GM12878 (cell line): ENCODE measurements at regions not wholly inside any gene's neighbourhood (a gene's known extent, or its start where the extent isn't known, plus 50 kb on each side); places are given as distances from the start of the nearest gene placed in this dataset.

ENCODE experiments used
- GABPA ChIP-seq: IDR thresholded peaks from 2 replicates; pipeline ENCODE4 v1.6.1; 2014; ENCODE audit warnings: antibody characterized with exemption, low read depth, mild to moderate bottlenecking, inconsistent platforms
- GATAD2B ChIP-seq: fragments of 450-650 bp; conservative IDR thresholded peaks from 2 replicates; pipeline ENCODE4 v1.6.1; 2017; ENCODE audit warnings: low read depth, mild to moderate bottlenecking, moderate library complexity
- IRF4 ChIP-seq: IDR thresholded peaks from 2 replicates; pipeline ENCODE4 v1.6.1; 2011; ENCODE audit warnings: low read depth, low read length
- MXI1 ChIP-seq: fragments of 150-350 bp; IDR thresholded peaks from 2 replicates; pipeline ENCODE4 v1.6.1; 2011; ENCODE audit warnings: low read depth, mild to moderate bottlenecking, inconsistent platforms, low read length, improper control_type of control experiment
- NR2C2 ChIP-seq: IDR thresholded peaks from 2 replicates; pipeline ENCODE4 v1.6.1; 2011; ENCODE audit warnings: borderline replicate concordance, low read depth; ENCODE audit not compliant: control insufficient read depth, insufficient read length
- NRF1 ChIP-seq: conservative IDR thresholded peaks from 2 replicates; pipeline ENCODE4 v1.6.1; 2011; ENCODE audit warnings: mild to moderate bottlenecking, low read depth, low read length, improper control_type of control experiment
- PAX8 ChIP-seq: fragments of 450-650 bp; IDR thresholded peaks from 2 replicates; pipeline ENCODE4 v1.6.1; 2017; ENCODE audit warnings: mild to moderate bottlenecking, moderate library complexity
- POLR2A ChIP-seq: IDR thresholded peaks from 2 replicates; pipeline ENCODE4 v1.6.1; 2011; ENCODE audit warnings: low read depth, mild to moderate bottlenecking, low read length
- RBBP5 ChIP-seq: fragments of 200-600 bp; sonication (generic); conservative IDR thresholded peaks from 2 replicates; pipeline ENCODE4 v1.6.1; 2016
- SREBF1 ChIP-seq: IDR thresholded peaks from 2 replicates; pipeline ENCODE4 v1.6.1; 2012; ENCODE audit warnings: mild to moderate bottlenecking, low read length
- TF ChIP-seq, protein P1 (sequence below): fragments of 450-650 bp; IDR thresholded peaks from 2 replicates; pipeline ENCODE4 v1.6.1; 2016; ENCODE audit warnings: mild to moderate bottlenecking
- TF ChIP-seq, protein P2 (sequence below): fragments of 450-650 bp; formaldehyde crosslinking; IDR thresholded peaks from 2 replicates; pipeline ENCODE4 v1.4.0; 2022; ENCODE audit warnings: mild to moderate bottlenecking, moderate library complexity
- TF ChIP-seq, protein P3 (sequence below): IDR thresholded peaks from 2 replicates; pipeline ENCODE4 v1.6.1; 2012; ENCODE audit warnings: low read length, inconsistent platforms
- TF ChIP-seq, protein P4 (sequence below): fragments of 450-650 bp; IDR thresholded peaks from 2 replicates; pipeline ENCODE4 v1.6.1; 2017; ENCODE audit warnings: mild to moderate bottlenecking, moderate library complexity
- TF ChIP-seq, protein P5 (sequence below): fragments of 450-650 bp; formaldehyde crosslinking; IDR thresholded peaks from 2 replicates; pipeline ENCODE4 v1.5.0; 2022; ENCODE audit warnings: mild to moderate bottlenecking, missing genetic modification characterization

DNA sequence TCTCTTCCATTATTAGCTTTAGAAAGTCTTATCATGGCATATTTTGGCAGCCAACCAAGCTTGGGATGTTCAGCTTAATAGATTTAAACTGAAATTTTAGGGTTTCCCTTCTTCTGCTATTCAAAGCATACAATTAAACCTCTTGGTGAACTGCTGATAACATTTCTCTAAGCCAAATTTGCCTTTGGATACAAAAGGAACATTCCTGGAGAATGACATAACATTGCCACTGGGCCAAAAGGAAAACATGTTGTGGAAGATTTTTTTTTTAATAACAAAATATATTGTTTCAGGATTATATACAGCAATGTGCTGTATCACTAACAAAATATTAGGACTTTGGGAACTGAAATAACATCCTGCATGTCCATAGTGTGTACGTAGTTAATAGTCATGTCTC is 215.1 kb upstream of the TBX18 start (continued):
- TF ChIP-seq MXI1 (no peak), NR2C2 (no peak), IRF4 (no peak), RBBP5 (no peak), PAX8 (no peak), GATAD2B (no peak), POLR2A (no peak), GABPA (no peak), NRF1 (no peak), SREBF1 (no peak)
- TF ChIP-seq, protein P1, sequence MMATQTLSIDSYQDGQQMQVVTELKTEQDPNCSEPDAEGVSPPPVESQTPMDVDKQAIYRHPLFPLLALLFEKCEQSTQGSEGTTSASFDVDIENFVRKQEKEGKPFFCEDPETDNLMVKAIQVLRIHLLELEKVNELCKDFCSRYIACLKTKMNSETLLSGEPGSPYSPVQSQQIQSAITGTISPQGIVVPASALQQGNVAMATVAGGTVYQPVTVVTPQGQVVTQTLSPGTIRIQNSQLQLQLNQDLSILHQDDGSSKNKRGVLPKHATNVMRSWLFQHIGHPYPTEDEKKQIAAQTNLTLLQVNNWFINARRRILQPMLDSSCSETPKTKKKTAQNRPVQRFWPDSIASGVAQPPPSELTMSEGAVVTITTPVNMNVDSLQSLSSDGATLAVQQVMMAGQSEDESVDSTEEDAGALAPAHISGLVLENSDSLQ: no peak
- TF ChIP-seq, protein P2, sequence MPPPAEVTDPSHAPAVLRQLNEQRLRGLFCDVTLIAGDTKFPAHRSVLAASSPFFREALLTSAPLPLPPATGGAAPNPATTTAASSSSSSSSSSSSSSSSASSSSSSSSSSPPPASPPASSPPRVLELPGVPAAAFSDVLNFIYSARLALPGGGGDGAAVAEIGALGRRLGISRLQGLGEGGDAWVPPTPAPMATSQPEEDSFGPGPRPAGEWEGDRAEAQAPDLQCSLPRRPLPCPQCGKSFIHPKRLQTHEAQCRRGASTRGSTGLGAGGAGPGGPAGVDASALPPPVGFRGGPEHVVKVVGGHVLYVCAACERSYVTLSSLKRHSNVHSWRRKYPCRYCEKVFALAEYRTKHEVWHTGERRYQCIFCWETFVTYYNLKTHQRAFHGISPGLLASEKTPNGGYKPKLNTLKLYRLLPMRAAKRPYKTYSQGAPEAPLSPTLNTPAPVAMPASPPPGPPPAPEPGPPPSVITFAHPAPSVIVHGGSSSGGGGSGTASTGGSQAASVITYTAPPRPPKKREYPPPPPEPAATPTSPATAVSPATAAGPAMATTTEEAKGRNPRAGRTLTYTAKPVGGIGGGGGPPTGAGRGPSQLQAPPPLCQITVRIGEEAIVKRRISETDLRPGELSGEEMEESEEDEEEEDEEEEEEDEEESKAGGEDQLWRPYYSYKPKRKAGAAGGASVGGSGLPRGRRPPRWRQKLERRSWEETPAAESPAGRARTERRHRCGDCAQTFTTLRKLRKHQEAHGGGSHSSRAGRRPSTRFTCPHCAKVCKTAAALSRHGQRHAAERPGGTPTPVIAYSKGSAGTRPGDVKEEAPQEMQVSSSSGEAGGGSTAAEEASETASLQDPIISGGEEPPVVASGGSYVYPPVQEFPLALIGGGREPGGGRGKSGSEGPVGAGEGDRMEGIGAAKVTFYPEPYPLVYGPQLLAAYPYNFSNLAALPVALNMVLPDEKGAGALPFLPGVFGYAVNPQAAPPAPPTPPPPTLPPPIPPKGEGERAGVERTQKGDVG (CRISPR knock-in tag): no peak
- TF ChIP-seq, protein P3, sequence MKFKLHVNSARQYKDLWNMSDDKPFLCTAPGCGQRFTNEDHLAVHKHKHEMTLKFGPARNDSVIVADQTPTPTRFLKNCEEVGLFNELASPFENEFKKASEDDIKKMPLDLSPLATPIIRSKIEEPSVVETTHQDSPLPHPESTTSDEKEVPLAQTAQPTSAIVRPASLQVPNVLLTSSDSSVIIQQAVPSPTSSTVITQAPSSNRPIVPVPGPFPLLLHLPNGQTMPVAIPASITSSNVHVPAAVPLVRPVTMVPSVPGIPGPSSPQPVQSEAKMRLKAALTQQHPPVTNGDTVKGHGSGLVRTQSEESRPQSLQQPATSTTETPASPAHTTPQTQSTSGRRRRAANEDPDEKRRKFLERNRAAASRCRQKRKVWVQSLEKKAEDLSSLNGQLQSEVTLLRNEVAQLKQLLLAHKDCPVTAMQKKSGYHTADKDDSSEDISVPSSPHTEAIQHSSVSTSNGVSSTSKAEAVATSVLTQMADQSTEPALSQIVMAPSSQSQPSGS: no peak
- TF ChIP-seq, protein P4, sequence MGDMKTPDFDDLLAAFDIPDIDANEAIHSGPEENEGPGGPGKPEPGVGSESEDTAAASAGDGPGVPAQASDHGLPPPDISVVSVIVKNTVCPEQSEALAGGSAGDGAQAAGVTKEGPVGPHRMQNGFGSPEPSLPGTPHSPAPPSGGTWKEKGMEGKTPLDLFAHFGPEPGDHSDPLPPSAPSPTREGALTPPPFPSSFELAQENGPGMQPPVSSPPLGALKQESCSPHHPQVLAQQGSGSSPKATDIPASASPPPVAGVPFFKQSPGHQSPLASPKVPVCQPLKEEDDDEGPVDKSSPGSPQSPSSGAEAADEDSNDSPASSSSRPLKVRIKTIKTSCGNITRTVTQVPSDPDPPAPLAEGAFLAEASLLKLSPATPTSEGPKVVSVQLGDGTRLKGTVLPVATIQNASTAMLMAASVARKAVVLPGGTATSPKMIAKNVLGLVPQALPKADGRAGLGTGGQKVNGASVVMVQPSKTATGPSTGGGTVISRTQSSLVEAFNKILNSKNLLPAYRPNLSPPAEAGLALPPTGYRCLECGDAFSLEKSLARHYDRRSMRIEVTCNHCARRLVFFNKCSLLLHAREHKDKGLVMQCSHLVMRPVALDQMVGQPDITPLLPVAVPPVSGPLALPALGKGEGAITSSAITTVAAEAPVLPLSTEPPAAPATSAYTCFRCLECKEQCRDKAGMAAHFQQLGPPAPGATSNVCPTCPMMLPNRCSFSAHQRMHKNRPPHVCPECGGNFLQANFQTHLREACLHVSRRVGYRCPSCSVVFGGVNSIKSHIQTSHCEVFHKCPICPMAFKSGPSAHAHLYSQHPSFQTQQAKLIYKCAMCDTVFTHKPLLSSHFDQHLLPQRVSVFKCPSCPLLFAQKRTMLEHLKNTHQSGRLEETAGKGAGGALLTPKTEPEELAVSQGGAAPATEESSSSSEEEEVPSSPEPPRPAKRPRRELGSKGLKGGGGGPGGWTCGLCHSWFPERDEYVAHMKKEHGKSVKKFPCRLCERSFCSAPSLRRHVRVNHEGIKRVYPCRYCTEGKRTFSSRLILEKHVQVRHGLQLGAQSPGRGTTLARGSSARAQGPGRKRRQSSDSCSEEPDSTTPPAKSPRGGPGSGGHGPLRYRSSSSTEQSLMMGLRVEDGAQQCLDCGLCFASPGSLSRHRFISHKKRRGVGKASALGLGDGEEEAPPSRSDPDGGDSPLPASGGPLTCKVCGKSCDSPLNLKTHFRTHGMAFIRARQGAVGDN: no peak
- TF ChIP-seq, protein P5, sequence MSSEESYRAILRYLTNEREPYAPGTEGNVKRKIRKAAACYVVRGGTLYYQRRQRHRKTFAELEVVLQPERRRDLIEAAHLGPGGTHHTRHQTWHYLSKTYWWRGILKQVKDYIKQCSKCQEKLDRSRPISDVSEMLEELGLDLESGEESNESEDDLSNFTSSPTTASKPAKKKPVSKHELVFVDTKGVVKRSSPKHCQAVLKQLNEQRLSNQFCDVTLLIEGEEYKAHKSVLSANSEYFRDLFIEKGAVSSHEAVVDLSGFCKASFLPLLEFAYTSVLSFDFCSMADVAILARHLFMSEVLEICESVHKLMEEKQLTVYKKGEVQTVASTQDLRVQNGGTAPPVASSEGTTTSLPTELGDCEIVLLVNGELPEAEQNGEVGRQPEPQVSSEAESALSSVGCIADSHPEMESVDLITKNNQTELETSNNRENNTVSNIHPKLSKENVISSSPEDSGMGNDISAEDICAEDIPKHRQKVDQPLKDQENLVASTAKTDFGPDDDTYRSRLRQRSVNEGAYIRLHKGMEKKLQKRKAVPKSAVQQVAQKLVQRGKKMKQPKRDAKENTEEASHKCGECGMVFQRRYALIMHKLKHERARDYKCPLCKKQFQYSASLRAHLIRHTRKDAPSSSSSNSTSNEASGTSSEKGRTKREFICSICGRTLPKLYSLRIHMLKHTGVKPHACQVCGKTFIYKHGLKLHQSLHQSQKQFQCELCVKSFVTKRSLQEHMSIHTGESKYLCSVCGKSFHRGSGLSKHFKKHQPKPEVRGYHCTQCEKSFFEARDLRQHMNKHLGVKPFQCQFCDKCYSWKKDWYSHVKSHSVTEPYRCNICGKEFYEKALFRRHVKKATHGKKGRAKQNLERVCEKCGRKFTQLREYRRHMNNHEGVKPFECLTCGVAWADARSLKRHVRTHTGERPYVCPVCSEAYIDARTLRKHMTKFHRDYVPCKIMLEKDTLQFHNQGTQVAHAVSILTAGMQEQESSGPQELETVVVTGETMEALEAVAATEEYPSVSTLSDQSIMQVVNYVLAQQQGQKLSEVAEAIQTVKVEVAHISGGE (CRISPR knock-in tag): no peak
